HK-2 (cell line): ENCODE measurements at regions not wholly inside any gene's neighbourhood (a gene's known extent, or its start where the extent isn't known, plus 50 kb on each side); places are given as distances from the start of the nearest gene placed in this dataset.

Source experiments
- DNase-seq: peaks from one replicate; pipeline ENCODE4 v3.0.0-alpha.2; 2018; ENCODE audit not compliant: unreplicated experiment

- no peak for DNase-seq
Measured at GRCh38 chr1:239436286-239436685, 49.9 kb downstream of the CHRM3 start.

- DNase-seq, result no peak
Measured at GRCh38 chr1:239437822-239438221, 51.5 kb downstream of the CHRM3 start.

- no peak for DNase-seq
Measured at GRCh38 chr1:239438891-239439290, 52.5 kb downstream of the CHRM3 start.

GRCh38 chr1:239443361-239443760, 57.0 kb downstream of the CHRM3 start:
- DNase-seq, result no peak

- DNase-seq, result no peak
Measured at GRCh38 chr1:239446611-239447010, 60.2 kb downstream of the CHRM3 start.

- DNase-seq, result no peak
Measured at GRCh38 chr1:239448911-239449310, 62.5 kb downstream of the CHRM3 start.

- DNase-seq, result no peak
Measured at GRCh38 chr1:239455743-239456142, 69.4 kb downstream of the CHRM3 start.

GRCh38 chr1:239456788-239457187, 70.4 kb downstream of the CHRM3 start:
- peak; percentile 4 for DNase-seq

GRCh38 chr1:239457491-239458143, 71.2 kb downstream of the CHRM3 start:
- no peak for DNase-seq

- no peak for DNase-seq
Measured at GRCh38 chr1:239458144-239458500, 71.8 kb downstream of the CHRM3 start.

- no peak for DNase-seq
Measured at GRCh38 chr1:239467730-239468129, 81.4 kb downstream of the CHRM3 start.

GRCh38 chr1:239478069-239478468, 91.7 kb downstream of the CHRM3 start:
- no peak for DNase-seq

- no peak for DNase-seq
Measured at GRCh38 chr1:239483391-239483790, 97.0 kb downstream of the CHRM3 start.

GRCh38 chr1:239493811-239494414, 107.5 kb downstream of the CHRM3 start:
- no peak for DNase-seq

GRCh38 chr1:239505094-239505493, 118.7 kb downstream of the CHRM3 start:
- no peak for DNase-seq

- DNase-seq, result no peak
Measured at GRCh38 chr1:239507826-239508225, 121.5 kb downstream of the CHRM3 start.

- DNase-seq, result no peak
Measured at GRCh38 chr1:239511875-239512274, 125.5 kb downstream of the CHRM3 start.

- no peak for DNase-seq
Measured at GRCh38 chr1:239516579-239516978, 130.2 kb downstream of the CHRM3 start.

GRCh38 chr1:239526391-239526790, 140.0 kb downstream of the CHRM3 start:
- DNase-seq, result no peak

- no peak for DNase-seq
Measured at GRCh38 chr1:239527051-239527693, 140.8 kb downstream of the CHRM3 start.

- DNase-seq, result no peak
Measured at GRCh38 chr1:239536165-239536849, 149.9 kb downstream of the CHRM3 start.

GRCh38 chr1:239537795-239538194, 151.4 kb downstream of the CHRM3 start:
- no peak for DNase-seq
